Keratinocyte (primary cell): ENCODE measurements at regions not wholly inside any gene's neighbourhood (a gene's known extent, or its start where the extent isn't known, plus 50 kb on each side); places are given as distances from the start of the nearest gene placed in this dataset.

ENCODE experiments used
- EZH2 ChIP-seq: IDR thresholded peaks from one replicate; pipeline ENCODE4 v1.6.1; 2012; ENCODE audit warnings: inconsistent platforms, mild to moderate bottlenecking, low read length, moderate library complexity
- TF ChIP-seq, protein P1 (sequence below), 3 experiments: IDR thresholded peaks in 1 of 3; conservative IDR thresholded peaks in 1 of 3; optimal IDR thresholded peaks in 1 of 3; 2 replicates in 2 of 3; 3 replicates in 1 of 3; pipeline versions ENCODE3 to v1.5.1; 2011; ENCODE audit warnings: low read length in 3 of 3, mild to moderate bottlenecking in 3 of 3, moderate library complexity in 2 of 3, control low read depth in 1 of 3, inconsistent platforms in 1 of 3; ENCODE audit not compliant: insufficient read depth in 2 of 3; ENCODE audit errors: extremely low read depth in 1 of 3

- no peak for TF ChIP-seq EZH2
- TF ChIP-seq, protein P1, sequence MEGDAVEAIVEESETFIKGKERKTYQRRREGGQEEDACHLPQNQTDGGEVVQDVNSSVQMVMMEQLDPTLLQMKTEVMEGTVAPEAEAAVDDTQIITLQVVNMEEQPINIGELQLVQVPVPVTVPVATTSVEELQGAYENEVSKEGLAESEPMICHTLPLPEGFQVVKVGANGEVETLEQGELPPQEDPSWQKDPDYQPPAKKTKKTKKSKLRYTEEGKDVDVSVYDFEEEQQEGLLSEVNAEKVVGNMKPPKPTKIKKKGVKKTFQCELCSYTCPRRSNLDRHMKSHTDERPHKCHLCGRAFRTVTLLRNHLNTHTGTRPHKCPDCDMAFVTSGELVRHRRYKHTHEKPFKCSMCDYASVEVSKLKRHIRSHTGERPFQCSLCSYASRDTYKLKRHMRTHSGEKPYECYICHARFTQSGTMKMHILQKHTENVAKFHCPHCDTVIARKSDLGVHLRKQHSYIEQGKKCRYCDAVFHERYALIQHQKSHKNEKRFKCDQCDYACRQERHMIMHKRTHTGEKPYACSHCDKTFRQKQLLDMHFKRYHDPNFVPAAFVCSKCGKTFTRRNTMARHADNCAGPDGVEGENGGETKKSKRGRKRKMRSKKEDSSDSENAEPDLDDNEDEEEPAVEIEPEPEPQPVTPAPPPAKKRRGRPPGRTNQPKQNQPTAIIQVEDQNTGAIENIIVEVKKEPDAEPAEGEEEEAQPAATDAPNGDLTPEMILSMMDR (optimal IDR thresholded peaks at IDR 0.05 in 1 of 3, IDR thresholded peaks at IDR 0.05 in 1 of 3, conservative IDR thresholded peaks at IDR 0.05 in 1 of 3; ENCODE audit: extremely low read depth in 1 of 3, insufficient read depth in 2 of 3, low read length in 3 of 3): no peak
Observed at GRCh38 chr7:52711951-52712350, 323.5 kb upstream of the POM121L12 start.
